Naive B cell (primary cell): ENCODE measurements at regions not wholly inside any gene's neighbourhood (a gene's known extent, or its start where the extent isn't known, plus 50 kb on each side); places are given as distances from the start of the nearest gene placed in this dataset.
"Not testable (repeated sequence)": the region's sequence is repeated elsewhere in the genome, so short reads cannot be mapped to it uniquely, and the experiment has no call there.

ENCODE experiments used
- ATAC-seq, 2 donors: fragments of 150-1000 bp; cut with Tn5 transposase; 2 replicates each; pipeline ENCODE4 v1.10.0; 2021; ENCODE audit warnings: low read depth in 2 of 2, mild to moderate bottlenecking in 2 of 2, moderate library complexity in 2 of 2
- DNase-seq: peaks from one replicate; pipeline ENCODE4 v3.0.0; 2022
- H3K27ac Mint-ChIP-seq, 6 donors: one replicate each; pipeline ENCODE4 v1.8.0; 2020 to 2022; ENCODE audit warnings: mild to moderate bottlenecking in 6 of 6, mixed read lengths in 6 of 6, moderate library complexity in 5 of 6, inconsistent platforms in 2 of 6
- H3K27me3 Mint-ChIP-seq, 3 donors: one replicate each; pipeline ENCODE4 v1.8.0; 2021 to 2022; ENCODE audit warnings: mixed read lengths in 3 of 3, mild to moderate bottlenecking in 1 of 3
- H3K36me3 Mint-ChIP-seq, 2 donors: one replicate each; pipeline ENCODE4 v1.8.0; 2020 to 2022; ENCODE audit warnings: mixed read lengths in 2 of 2, inconsistent platforms in 1 of 2, mild to moderate bottlenecking in 1 of 2
- H3K4me1 Mint-ChIP-seq, 3 donors: one replicate each; pipeline ENCODE4 v1.8.0; 2020 to 2022; ENCODE audit warnings: mixed read lengths in 3 of 3, inconsistent platforms in 1 of 3, mild to moderate bottlenecking in 1 of 3, moderate library complexity in 1 of 3
- H3K4me3 Mint-ChIP-seq, 8 donors: one replicate each; pipeline ENCODE4 v1.8.0; 2020 to 2022; ENCODE audit warnings: mild to moderate bottlenecking in 8 of 8, mixed read lengths in 8 of 8, moderate library complexity in 8 of 8, inconsistent platforms in 2 of 8
- H3K9me3 Mint-ChIP-seq, 7 donors: one replicate each; pipeline ENCODE4 v1.8.0; 2020 to 2022; ENCODE audit warnings: mixed read lengths in 7 of 7, mild to moderate bottlenecking in 5 of 7, inconsistent platforms in 2 of 7, moderate library complexity in 1 of 7

GRCh38 chr17:30718691-30719090 lies 105.8 kb downstream of the CRLF3 start:
- DNase-seq, H3K27me3 Mint-ChIP-seq, ATAC-seq, H3K9me3 Mint-ChIP-seq, H3K36me3 Mint-ChIP-seq: not testable (repeated sequence)
- Mint-ChIP-seq H3K4me1 (peaks cover 18 to 23% (median 20%) of the 10 kb centered on the region in 3 donors), H3K27ac (peak overlapping the region in 1 of 6 donors; percentile 9), H3K4me3 (peak overlapping the region in 1 of 8 donors; percentile 44)

GRCh38 chr17:30718099-30718447 lies 106.4 kb downstream of the CRLF3 start:
- not testable (repeated sequence) for H3K9me3 Mint-ChIP-seq, H3K36me3 Mint-ChIP-seq, H3K27me3 Mint-ChIP-seq, H3K4me3 Mint-ChIP-seq, ATAC-seq, DNase-seq
- Mint-ChIP-seq H3K4me1 (peaks cover 18 to 26% (median 20%) of the 10 kb centered on the region in 3 donors), H3K27ac (peak overlapping the region in 1 of 6 donors; percentile 55)

DNA sequence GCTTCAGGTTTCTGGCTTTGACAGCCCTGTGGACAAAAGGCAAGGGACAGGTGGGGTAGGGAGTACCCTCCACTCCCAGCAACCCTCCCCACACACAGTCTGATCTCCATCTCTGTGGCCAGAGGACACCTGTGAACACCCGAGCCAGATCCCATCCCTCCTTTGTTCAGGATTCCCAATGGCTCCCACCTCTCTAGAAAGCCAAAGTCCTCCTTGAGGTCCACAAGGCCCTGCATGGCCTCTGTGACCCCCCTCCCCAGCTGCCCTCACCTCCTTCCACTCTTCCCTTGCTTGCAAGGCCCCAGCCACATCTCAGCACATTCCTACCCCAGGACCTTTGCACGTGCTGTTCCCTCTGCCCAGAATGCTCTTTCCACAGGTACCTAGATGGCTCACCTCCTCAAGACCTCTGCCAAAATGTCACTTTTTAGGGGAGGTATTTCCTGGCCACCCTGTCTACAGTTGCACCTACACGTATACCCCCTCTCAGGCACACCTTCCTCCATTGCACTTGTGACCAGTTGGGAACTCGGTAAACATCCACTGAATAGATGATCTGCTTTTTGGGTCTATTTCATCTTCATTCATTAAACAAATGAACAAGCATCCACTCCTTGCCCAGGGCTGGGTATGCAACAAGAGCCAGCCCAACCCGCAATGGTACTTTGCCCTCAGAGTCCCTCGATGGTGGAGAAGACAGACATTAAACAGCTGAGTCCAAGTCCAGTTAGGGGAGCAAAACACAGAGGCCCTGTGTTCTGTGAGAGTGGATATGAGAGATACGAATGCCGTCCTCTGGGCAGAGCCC lies 107.0 kb downstream of the CRLF3 start:
- Mint-ChIP-seq H3K4me1 (peaks cover 18 to 26% (median 20%) of the 10 kb centered on the region in 3 donors), H3K9me3 (peaks cover 0 to 10% (median 0%) of the 10 kb centered on the region in 7 donors), H3K36me3 (no peaks in the 10 kb centered on the region), H3K27ac (peak overlapping the region in 2 of 6 donors; percentile 55 to 82), H3K27me3 (no peaks in the 10 kb centered on the region), H3K4me3 (peak overlapping the region in 1 of 8 donors; percentile 10)
- no peak for ATAC-seq
- DNase-seq = no peak

DNA sequence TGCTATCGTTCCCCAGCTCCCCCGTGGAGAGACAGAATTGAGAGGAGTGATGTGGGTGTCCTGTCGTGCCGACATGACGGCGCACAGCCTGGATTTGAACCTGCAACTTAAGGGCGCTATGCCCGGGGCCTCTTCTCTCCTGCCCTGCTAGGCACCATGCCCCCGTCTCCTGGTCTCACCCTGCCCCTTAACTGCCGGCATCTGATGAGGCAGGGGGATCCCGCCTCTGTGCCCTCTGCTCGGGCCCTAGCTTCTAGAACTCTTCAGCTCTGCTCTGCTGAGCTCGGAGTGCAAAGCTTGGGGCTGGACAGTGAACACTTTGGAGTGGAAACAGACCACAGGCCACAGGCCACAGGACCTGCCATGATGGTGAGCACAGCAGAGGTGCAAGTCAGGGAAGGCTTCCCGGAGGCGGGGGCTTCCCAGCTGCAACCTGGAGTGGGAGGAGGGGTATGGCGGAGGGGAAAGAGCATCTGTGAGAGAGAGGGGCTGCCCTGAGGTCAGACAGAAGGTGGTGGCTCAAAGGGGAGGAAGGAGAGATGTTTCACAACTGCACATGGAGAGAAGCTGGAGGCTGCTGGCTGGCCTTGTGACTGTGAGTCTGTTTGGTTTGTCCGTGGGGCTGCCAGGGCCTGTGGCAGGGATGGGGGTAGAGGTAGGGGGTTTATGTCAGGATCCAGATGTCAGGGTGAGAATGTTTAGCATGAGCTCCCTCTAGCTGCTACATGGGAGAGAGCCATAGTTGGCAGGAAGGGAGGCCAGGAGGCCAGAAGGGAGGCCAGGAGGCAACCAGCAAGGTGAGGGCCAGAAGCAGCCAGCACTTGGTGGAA lies 107.8 kb downstream of the CRLF3 start:
- H3K36me3 Mint-ChIP-seq = no peaks in the 10 kb centered on the region
- H3K27ac Mint-ChIP-seq = peak overlapping the region in 2 of 6 donors; percentile 25 to 82
- H3K4me1 Mint-ChIP-seq = peaks cover 18 to 26% (median 20%) of the 10 kb centered on the region in 3 donors
- peaks cover 0 to 10% (median 0%) of the 10 kb centered on the region in 7 donors for H3K9me3 Mint-ChIP-seq
- no peaks in the 10 kb centered on the region for H3K27me3 Mint-ChIP-seq
- H3K4me3 Mint-ChIP-seq = peak overlapping the region in 2 of 8 donors; percentile 55 to 72
- ATAC-seq (no peak), DNase-seq (no peak)

DNA sequence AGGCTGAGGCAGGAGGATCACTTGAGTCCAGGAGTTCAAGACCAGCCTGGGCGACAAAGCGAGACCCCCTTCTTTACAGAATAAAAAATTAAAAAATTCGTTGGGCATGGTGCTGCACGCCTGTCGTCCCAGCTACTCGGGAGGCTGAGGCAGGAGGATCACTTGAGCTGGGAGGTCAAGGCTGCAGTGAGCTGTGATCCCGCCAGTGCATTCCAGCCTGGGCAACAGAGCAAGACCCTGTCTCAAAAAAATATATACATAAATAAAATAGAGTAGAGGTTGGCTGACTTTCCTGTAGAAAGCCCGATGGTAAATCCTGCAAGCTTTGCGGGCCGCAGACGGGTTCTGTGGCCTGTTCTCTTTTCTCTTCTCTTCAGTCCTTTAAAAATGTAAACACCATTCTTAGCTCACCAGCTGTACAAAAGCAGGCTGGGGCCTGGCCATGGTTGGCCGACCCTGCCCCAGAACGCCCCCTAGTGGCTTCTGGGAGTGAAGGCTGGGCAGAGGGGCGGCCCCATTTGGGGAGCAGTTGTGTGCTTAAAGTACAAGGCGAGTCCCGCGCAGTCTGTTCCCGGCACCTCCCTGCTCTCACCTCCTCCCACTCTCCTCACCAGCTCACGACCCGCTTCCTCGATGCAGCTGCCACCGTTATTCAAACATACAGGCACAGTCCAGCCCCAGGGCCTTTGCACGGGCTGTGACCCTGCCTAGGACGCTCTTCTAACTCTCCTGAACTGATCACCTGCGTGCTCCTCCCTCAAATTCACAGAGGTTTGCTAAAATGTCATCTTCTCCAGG lies 109.5 kb downstream of the CRLF3 start:
- not testable (repeated sequence) for H3K27me3 Mint-ChIP-seq, H3K9me3 Mint-ChIP-seq, H3K36me3 Mint-ChIP-seq
- peak; percentile 77 for ATAC-seq
- peak overlapping the region in 2 of 6 donors; percentile 56 to 81 for H3K27ac Mint-ChIP-seq
- peak; percentile 32 for DNase-seq
- H3K4me1 Mint-ChIP-seq = peaks cover 33 to 35% (median 34%) of the 10 kb centered on the region in 3 donors
- H3K4me3 Mint-ChIP-seq = peak overlapping the region in 3 of 8 donors; percentile 16 to 80 (median 69)

GRCh38 chr17:30713805-30714204 lies 110.7 kb downstream of the CRLF3 start:
- not testable (repeated sequence) for ATAC-seq, H3K27me3 Mint-ChIP-seq, H3K9me3 Mint-ChIP-seq, H3K36me3 Mint-ChIP-seq, DNase-seq, H3K27ac Mint-ChIP-seq
- Mint-ChIP-seq H3K4me1 (peaks cover 28 to 29% (median 29%) of the 10 kb centered on the region in 3 donors), H3K4me3 (peak overlapping the region in 2 of 8 donors; percentile 14 to 71)

DNA sequence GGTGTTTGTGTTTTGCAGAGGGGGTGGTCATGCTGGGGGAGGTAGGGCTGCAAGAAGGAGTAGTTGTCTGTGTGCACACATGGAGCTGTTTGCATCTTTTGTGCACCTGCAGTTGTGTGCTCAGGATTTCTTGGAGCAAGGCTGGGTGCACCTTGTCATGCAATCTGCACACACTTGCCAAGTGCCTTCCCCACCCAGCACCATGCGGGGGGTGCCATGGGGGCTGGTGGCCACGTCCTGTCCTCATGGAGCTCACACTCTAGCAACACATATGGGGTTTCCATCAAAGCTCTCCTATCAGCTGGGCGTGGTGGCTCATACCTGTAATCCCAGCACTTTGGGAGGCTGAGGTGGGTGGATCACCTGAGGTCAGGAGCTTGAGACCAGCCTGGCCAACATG lies 111.6 kb downstream of the CRLF3 start:
- not testable (repeated sequence) for DNase-seq, H3K27me3 Mint-ChIP-seq, H3K9me3 Mint-ChIP-seq, ATAC-seq, H3K36me3 Mint-ChIP-seq
- peaks cover 31 to 37% (median 34%) of the 10 kb centered on the region in 3 donors for H3K4me1 Mint-ChIP-seq
- H3K27ac Mint-ChIP-seq = peak overlapping the region in 1 of 6 donors; percentile 42
- peak overlapping the region in 2 of 8 donors; percentile 9 to 18 for H3K4me3 Mint-ChIP-seq

- DNase-seq = not testable (repeated sequence)
These were observed 112.6 kb downstream of the CRLF3 start for GRCh38 chr17:30711626-30712507.

GRCh38 chr17:30711176-30711575 lies 113.3 kb downstream of the CRLF3 start:
- H3K9me3 Mint-ChIP-seq, H3K36me3 Mint-ChIP-seq, ATAC-seq, DNase-seq: not testable (repeated sequence)
- Mint-ChIP-seq H3K27me3 (peaks cover 0 to 16% (median 8%) of the 10 kb centered on the region in 3 donors), H3K4me3 (peak overlapping the region; percentile 58 to 97 (median 84)), H3K27ac (peak overlapping the region in 4 of 6 donors; percentile 4 to 82 (median 46)), H3K4me1 (peaks cover 33 to 50% (median 47%) of the 10 kb centered on the region in 3 donors)

More at GRCh38 chr17:30711626-30712507, 112.6 kb downstream of the CRLF3 start:
- peaks cover 0 to 15% (median 8%) of the 10 kb centered on the region in 3 donors for H3K27me3 Mint-ChIP-seq
- H3K36me3 Mint-ChIP-seq, H3K9me3 Mint-ChIP-seq, ATAC-seq: not testable (repeated sequence)
- H3K4me1 Mint-ChIP-seq = peaks cover 33 to 43% (median 40%) of the 10 kb centered on the region in 3 donors
- peak overlapping the region in 6 of 8 donors; percentile 50 to 97 (median 84) for H3K4me3 Mint-ChIP-seq
- peak overlapping the region in 2 of 6 donors; percentile 63 to 79 for H3K27ac Mint-ChIP-seq

GRCh38 chr17:30710276-30711088 lies 114.0 kb downstream of the CRLF3 start:
- Mint-ChIP-seq H3K27me3 (peaks cover 4 to 22% (median 15%) of the 10 kb centered on the region in 3 donors), H3K4me1 (peaks cover 37 to 55% (median 51%) of the 10 kb centered on the region in 3 donors), H3K4me3 (peak overlapping the region; percentile 58 to 97 (median 88)), H3K27ac (peak overlapping the region in 5 of 6 donors; percentile 12 to 82 (median 37))
- H3K9me3 Mint-ChIP-seq, DNase-seq, ATAC-seq, H3K36me3 Mint-ChIP-seq: not testable (repeated sequence)

GRCh38 chr17:30709561-30710275 lies 114.8 kb downstream of the CRLF3 start:
- peaks cover 33 to 52% (median 46%) of the 10 kb centered on the region in 3 donors for H3K4me1 Mint-ChIP-seq
- peak; percentile 11 to 13 for ATAC-seq
- peak overlapping the region in 2 of 6 donors; percentile 36 to 79 for H3K27ac Mint-ChIP-seq
- not testable (repeated sequence) for H3K9me3 Mint-ChIP-seq, DNase-seq, H3K36me3 Mint-ChIP-seq
- H3K27me3 Mint-ChIP-seq = peaks cover 8 to 29% (median 21%) of the 10 kb centered on the region in 3 donors
- H3K4me3 Mint-ChIP-seq = peak overlapping the region; percentile 58 to 97 (median 88)
